IMR-90 (cell line): ENCODE measurements at regions not wholly inside any gene's neighbourhood (a gene's known extent, or its start where the extent isn't known, plus 50 kb on each side); places are given as distances from the start of the nearest gene placed in this dataset.

Source experiments
- ATAC-seq: fragments of 200-7000 bp; cut with Tn5 transposase; 2 replicates; pipeline ENCODE4 v1.9.1; 2020; ENCODE audit warnings: low read depth, mild to moderate bottlenecking, moderate library complexity
- BruUV-seq: library from RNA; stranded (reverse); fragments of 400-500 nt; replicated peaks from 2 replicates; lab custom pipeline; 2021; lab: Mats Ljungman, UMichigan
- CTCF ChIA-PET: fragments of 300-600 bp; formaldehyde crosslinking; extraction: SDS; loops from one replicate; lab custom pipeline; 2021; ENCODE audit warnings: antibody characterized with exemption; lab: Yijun Ruan, JAX
- POLR2A ChIA-PET: fragments of 300-600 bp; sonication (Branson Sonifier 250); formaldehyde crosslinking; loops from one replicate; lab custom pipeline; 2022; ENCODE audit warnings: antibody characterized with exemption; ENCODE audit not compliant: unreplicated experiment; lab: Charles Lee
- DNase-seq: peaks from one replicate; pipeline ENCODE4 v3.0.0; 2013
- H2AFZ ChIP-seq: replicated peaks from 2 replicates; pipeline ENCODE3; 2013; ENCODE audit warnings: low read length, mild to moderate bottlenecking; ENCODE audit not compliant: poor library complexity
- H2AK5ac ChIP-seq: 2 replicates; pipeline ENCODE4 v1.6.1; 2013; ENCODE audit warnings: low read depth, low read length, inconsistent platforms
- H2AK9ac ChIP-seq: replicated peaks from 2 replicates; pipeline ENCODE3; 2013; ENCODE audit warnings: mild to moderate bottlenecking, low read depth, low read length, moderate library complexity; ENCODE audit not compliant: poor library complexity
- H2BK120ac ChIP-seq: 2 replicates; pipeline ENCODE4 v1.6.1; 2013; ENCODE audit warnings: low read depth, low read length, inconsistent platforms
- H2BK15ac ChIP-seq: 3 replicates; pipeline ENCODE4 v1.6.1; 2013; ENCODE audit warnings: low read depth, low read length, inconsistent platforms
- H2BK20ac ChIP-seq: 2 replicates; pipeline ENCODE4 v1.6.1; 2013; ENCODE audit warnings: low read depth, mild to moderate bottlenecking, inconsistent platforms, low read length, moderate library complexity
- H2BK5ac ChIP-seq: 2 replicates; pipeline ENCODE4 v1.6.1; 2013; ENCODE audit warnings: mild to moderate bottlenecking, low read depth, low read length, inconsistent platforms; ENCODE audit not compliant: poor library complexity, severe bottlenecking
- H3K14ac ChIP-seq: replicated peaks from 2 replicates; pipeline ENCODE4 v1.6.1; 2013; ENCODE audit warnings: low read depth, low read length, inconsistent platforms
- H3K18ac ChIP-seq: 2 replicates; pipeline ENCODE4 v1.6.1; 2013; ENCODE audit warnings: low read depth, low read length, control low read depth
- H3K23ac ChIP-seq: 2 replicates; pipeline ENCODE4 v1.6.1; 2013; ENCODE audit warnings: low read depth, low read length, inconsistent platforms
- H3K27ac ChIP-seq: 2 replicates; pipeline ENCODE4 v1.5.1; 2013; ENCODE audit warnings: mild to moderate bottlenecking, control low read depth, low read length; ENCODE audit not compliant: insufficient read depth
- H3K27me3 ChIP-seq: 2 replicates; pipeline ENCODE4 v1.6.1; 2013; ENCODE audit warnings: low read length; ENCODE audit not compliant: control insufficient read depth, insufficient read depth
- H3K36me3 ChIP-seq: 2 replicates; pipeline ENCODE4 v1.6.1; 2013; ENCODE audit warnings: low read length, mixed read lengths; ENCODE audit not compliant: control insufficient read depth, insufficient read depth
- H3K4ac ChIP-seq: 2 replicates; pipeline ENCODE4 v1.6.1; 2013; ENCODE audit warnings: low read depth, low read length, inconsistent platforms
- H3K4me1 ChIP-seq: 2 replicates; pipeline ENCODE4 v1.6.1; 2013; ENCODE audit warnings: low read length, mixed read lengths; ENCODE audit not compliant: control insufficient read depth, insufficient read depth
- H3K4me2 ChIP-seq: 2 replicates; pipeline ENCODE4 v1.6.1; 2013; ENCODE audit warnings: low read depth, mild to moderate bottlenecking, control low read depth, low read length, moderate library complexity
- H3K4me3 ChIP-seq: 2 replicates; pipeline ENCODE4 v1.5.1; 2013; ENCODE audit warnings: low read depth, mild to moderate bottlenecking, control low read depth, low read length, moderate library complexity; ENCODE audit not compliant: insufficient read depth
- H3K56ac ChIP-seq: 2 replicates; pipeline ENCODE4 v1.6.1; 2013; ENCODE audit warnings: low read length, inconsistent platforms; ENCODE audit not compliant: insufficient read depth; ENCODE audit errors: extremely low read depth
- H3K79me1 ChIP-seq, 2 experiments: 2 replicates each; pipeline ENCODE4 v1.6.1; 2013; ENCODE audit warnings: low read length in 2 of 2, inconsistent platforms in 1 of 2, low read depth in 1 of 2
- H3K9ac ChIP-seq: 2 replicates; pipeline ENCODE4 v1.6.1; 2013; ENCODE audit warnings: low read depth, low read length, control low read depth
- H3K9me1 ChIP-seq: 2 replicates; pipeline ENCODE4 v1.6.1; 2013; ENCODE audit warnings: low read length, inconsistent platforms; ENCODE audit not compliant: insufficient read depth
- H3K9me3 ChIP-seq: 2 replicates; pipeline ENCODE4 v1.6.1; 2013; ENCODE audit warnings: low read length; ENCODE audit not compliant: control insufficient read depth, insufficient read depth
- H4K20me1 ChIP-seq: 2 replicates; pipeline ENCODE4 v1.6.1; 2013; ENCODE audit warnings: low read length, inconsistent platforms; ENCODE audit not compliant: insufficient read depth
- H4K5ac ChIP-seq: 2 replicates; pipeline ENCODE4 v1.6.1; 2013; ENCODE audit warnings: mild to moderate bottlenecking, low read depth, low read length, control low read depth
- H4K8ac ChIP-seq, 2 experiments: 2 replicates each; pipeline ENCODE4 v1.6.1; 2013; ENCODE audit warnings: low read depth in 2 of 2, low read length in 2 of 2, control low read depth in 1 of 2, inconsistent platforms in 1 of 2
- H4K91ac ChIP-seq: 2 replicates; pipeline ENCODE4 v1.6.1; 2013; ENCODE audit warnings: low read depth, low read length, inconsistent platforms; ENCODE audit not compliant: insufficient read depth
- BHLHE40 ChIP-seq: fragments of 150-350 bp; IDR thresholded peaks from 2 replicates; pipeline ENCODE4 v1.6.1; 2016; ENCODE audit warnings: mild to moderate bottlenecking, low read depth, low read length
- CEBPB ChIP-seq: IDR thresholded peaks from 2 replicates; pipeline ENCODE4 v1.6.1; 2012; ENCODE audit warnings: low read depth, low read length, improper control_type of control experiment
- CTCF ChIP-seq: conservative IDR thresholded peaks from 2 replicates; pipeline ENCODE4 v1.5.1; 2012; ENCODE audit warnings: mild to moderate bottlenecking, low read depth, low read length, improper control_type of control experiment
- ELK1 ChIP-seq: fragments of 150-350 bp; IDR thresholded peaks from 2 replicates; pipeline ENCODE4 v1.6.1; 2016; ENCODE audit warnings: low read depth, mild to moderate bottlenecking, low read length, moderate library complexity, borderline replicate concordance
- FOS ChIP-seq: fragments of 150-350 bp; IDR thresholded peaks from 2 replicates; pipeline ENCODE4 v1.6.1; 2016; ENCODE audit warnings: low read depth, low read length
- MAFK ChIP-seq: IDR thresholded peaks from 2 replicates; pipeline ENCODE4 v1.6.1; 2012; ENCODE audit warnings: low read depth, low read length, improper control_type of control experiment
- NFE2L2 ChIP-seq: fragments of 150-350 bp; IDR thresholded peaks from 2 replicates; pipeline ENCODE4 v1.6.1; 2016; ENCODE audit warnings: low read depth, mild to moderate bottlenecking, low read length
- POLR2A ChIP-seq: IDR thresholded peaks from 2 replicates; pipeline ENCODE4 v1.6.1; 2012; ENCODE audit warnings: mild to moderate bottlenecking, low read depth, low read length
- RAD21 ChIP-seq: IDR thresholded peaks from 2 replicates; pipeline ENCODE4 v1.6.1; 2012; ENCODE audit warnings: low read length, improper control_type of control experiment
- RCOR1 ChIP-seq: IDR thresholded peaks from 2 replicates; pipeline ENCODE4 v1.6.1; 2012; ENCODE audit warnings: mild to moderate bottlenecking, low read length, improper control_type of control experiment; ENCODE audit not compliant: insufficient replicate concordance
- RFX5 ChIP-seq: IDR thresholded peaks from 2 replicates; pipeline ENCODE4 v1.8.0; 2012; ENCODE audit warnings: low read depth, mild to moderate bottlenecking, low read length, moderate library complexity
- SMC3 ChIP-seq: fragments of 150-350 bp; IDR thresholded peaks from 2 replicates; pipeline ENCODE4 v1.6.1; 2016; ENCODE audit warnings: low read depth, mild to moderate bottlenecking, antibody characterized with exemption, low read length, moderate library complexity
- USF2 ChIP-seq: fragments of 150-350 bp; IDR thresholded peaks from 2 replicates; pipeline ENCODE4 v1.6.1; 2017; ENCODE audit warnings: mild to moderate bottlenecking, antibody characterized with exemption, low read length, low read depth
- WGBS, 2 experiments: methylation state at CpG; one replicate each; pipeline versions ENCODE4 v1.1.5 to v1.1.7; 2013; ENCODE audit warnings: missing lambda C conversion rate in 2 of 2; ENCODE audit not compliant: insufficient read length in 1 of 2; ENCODE audit errors: extremely low coverage in 2 of 2; 5-methylcytosine and 5-hydroxymethylcytosine counted together
- dilution Hi-C: fragments of 300-500 bp; cut with HindIII; formaldehyde crosslinking; loops from one replicate; pipeline ENCODE4 v1.14.3; 2018; ENCODE audit warnings: low sequenced_read_pairs; ENCODE audit not compliant: unreplicated experiment
- in situ Hi-C: fragments of 300-500 bp; cut with MboI; formaldehyde crosslinking; loops from 3 replicates; pipeline ENCODE4 v1.14.3; 2019; ENCODE audit warnings: low sequenced_read_pairs, inconsistent platforms, mixed read lengths
- intact Hi-C: fragments of 100-400 bp; cut with micrococcal nuclease; formaldehyde crosslinking; loops from 2 replicates; pipeline ENCODE4 v1.10.0; 2022

- TF ChIP-seq POLR2A (no peak), USF2 (no peak), ELK1 (no peak), RFX5 (no peak), RAD21 (no peak), CEBPB (no peak), NFE2L2 (no peak), MAFK (no peak), CTCF (no peak), BHLHE40 (no peak), SMC3 (no peak), RCOR1 (no peak), FOS (no peak)
- H4K8ac ChIP-seq: no peak overlapping the region
- in situ Hi-C loops (no loop called here), dilution Hi-C loops (no loop called here), intact Hi-C loops (no loop called here)
- H3K9ac ChIP-seq: no peak overlapping the region
- no peak overlapping the region for H3K23ac ChIP-seq
- no peak overlapping the region for H2AK5ac ChIP-seq
- H3K4me3 ChIP-seq: no peak overlapping the region
- no peak overlapping the region for H2BK120ac ChIP-seq
- no peaks in the 10 kb centered on the region for H3K9me1 ChIP-seq
- no peak overlapping the region for H3K4me2 ChIP-seq
- no peak overlapping the region for H2BK15ac ChIP-seq
- no peaks in the 10 kb centered on the region for H3K4me1 ChIP-seq
- DNase-seq: no peak
- ATAC-seq: no peak
- no peak overlapping the region for H2BK20ac ChIP-seq
- no peaks in the 10 kb centered on the region for H3K79me1 ChIP-seq
- H3K56ac ChIP-seq: no peak overlapping the region
- H3K27me3 ChIP-seq: peaks cover 2% of the 10 kb centered on the region; the same call in 1 of the 2 replicates
- H3K18ac ChIP-seq: no peak overlapping the region
- no peak overlapping the region for H2AFZ ChIP-seq
- H4K20me1 ChIP-seq: no peaks in the 10 kb centered on the region
- POLR2A ChIA-PET: no interaction called here
- H3K27ac ChIP-seq: no peak overlapping the region
- H2AK9ac ChIP-seq: no peak overlapping the region
- no peak overlapping the region for H3K14ac ChIP-seq
- no CpG with 5 or more reads among the region's 7 CpGs for WGBS, 2 experiments
- no TSS peak for BruUV-seq
- H3K36me3 ChIP-seq: no peaks in the 10 kb centered on the region
- CTCF ChIA-PET: no interaction called here
- H4K5ac ChIP-seq: no peak overlapping the region
- no peak overlapping the region for H2BK5ac ChIP-seq
- no peaks in the 10 kb centered on the region for H3K9me3 ChIP-seq
- H3K4ac ChIP-seq: no peak overlapping the region
- H4K91ac ChIP-seq: no peak overlapping the region
Measured at GRCh38 chrX:135639066-135639780, 74.2 kb upstream of the CT45A1 start.
